Testis (tissue), 2 donors: ENCODE measurements at regions not wholly inside any gene's neighbourhood (a gene's known extent, or its start where the extent isn't known, plus 50 kb on each side); places are given as distances from the start of the nearest gene placed in this dataset.

Experiments used
- CTCF ChIP-seq, 3 experiments: fragments of 450-650 bp in 2 of 3; fragments of 200-600 bp in 1 of 3; sonication (generic) in 1 of 3; IDR thresholded peaks; one replicate each; pipeline ENCODE4 v1.5.1; 2016 to 2019; ENCODE audit warnings: antibody characterized with exemption in 3 of 3, mild to moderate bottlenecking in 2 of 3, moderate library complexity in 1 of 3
- POLR2A ChIP-seq: fragments of 450-650 bp; IDR thresholded peaks from one replicate; pipeline ENCODE4 v1.6.1; 2017; ENCODE audit warnings: antibody characterized with exemption, mild to moderate bottlenecking, moderate library complexity

DNA sequence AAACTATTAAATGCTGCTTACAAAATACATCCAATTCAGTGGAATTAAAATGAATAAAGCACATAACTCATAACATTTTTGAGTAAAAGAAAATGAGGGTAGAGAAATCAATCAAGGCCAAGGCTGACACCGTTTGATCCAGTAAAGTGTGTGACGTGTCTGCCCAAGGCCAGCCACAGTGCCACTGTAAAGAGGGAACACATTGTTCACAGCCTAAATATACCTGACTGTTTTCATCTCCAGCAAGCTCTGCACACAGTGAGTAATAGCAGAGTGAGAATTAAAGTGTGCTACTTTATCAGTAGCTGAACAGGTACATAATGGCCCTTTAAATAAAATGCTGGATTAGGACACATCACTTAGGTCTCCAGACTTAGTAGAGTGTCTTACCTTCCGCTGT, 130.8 kb upstream of the DPP6 start:
- no peak for TF ChIP-seq POLR2A
- TF ChIP-seq CTCF (IDR thresholded peaks at IDR 0.05): no peak
